Prostate gland (tissue), 1 donor: ENCODE measurements at regions not wholly inside any gene's neighbourhood (a gene's known extent, or its start where the extent isn't known, plus 50 kb on each side); places are given as distances from the start of the nearest gene placed in this dataset.

ENCODE experiments used
- POLR2A ChIP-seq: fragments of 450-650 bp; IDR thresholded peaks from one replicate; pipeline ENCODE4 v1.6.1; 2016; ENCODE audit warnings: antibody characterized with exemption, mild to moderate bottlenecking
- POLR2AphosphoS5 ChIP-seq: sonication (generic); formaldehyde crosslinking; IDR thresholded peaks from one replicate; pipeline ENCODE4 v1.6.1; 2017; ENCODE audit warnings: antibody characterized with exemption

GRCh38 chr15:81813215-81813614 is 232.6 kb downstream of the MEX3B start:
- TF ChIP-seq POLR2AphosphoS5 = no peak
- no peak for TF ChIP-seq POLR2A
